ENCODE measurements at regions not wholly inside any gene's neighbourhood (a gene's known extent, or its start where the extent isn't known, plus 50 kb on each side); places are given as distances from the start of the nearest gene placed in this dataset.

GRCh38 chr5:82375488-82376244 lies 97.5 kb upstream of the RPS23 start:
- Histone ChIP-seq H3K9me3 (ENCODE audit: control insufficient read depth, low read length) (no peaks in the 10 kb centered on the region), H3K27ac (ENCODE audit: insufficient read depth, low read depth, low read length, poor library complexity, severe bottlenecking) (no peak overlapping the region), H3K36me3 (ENCODE audit: control insufficient read depth, insufficient read depth, low read length) (no peaks in the 10 kb centered on the region), H3K27me3 (ENCODE audit: control insufficient read depth, insufficient read depth, low read length, poor library complexity, severe bottlenecking) (no peaks in the 10 kb centered on the region), H3K4me3 (ENCODE audit: insufficient read depth, low read depth, low read length) (no peak overlapping the region), H3K4me1 (ENCODE audit: control insufficient read depth, insufficient read depth, low read length) (no peaks in the 10 kb centered on the region)
- 91 to 94% methylated on average over 5 of the region's 5 CpGs for WGBS, 2 experiments

GRCh38 chr5:82374637-82375036 lies 96.5 kb upstream of the RPS23 start:
- no peaks in the 10 kb centered on the region for H3K27me3 ChIP-seq (ENCODE audit: control insufficient read depth, insufficient read depth, low read length, poor library complexity, severe bottlenecking)
- no peaks in the 10 kb centered on the region for H3K9me3 ChIP-seq (ENCODE audit: control insufficient read depth, low read length)
- H3K36me3 ChIP-seq (ENCODE audit: control insufficient read depth, insufficient read depth, low read length): no peaks in the 10 kb centered on the region
- H3K27ac ChIP-seq (ENCODE audit: insufficient read depth, low read depth, low read length, poor library complexity, severe bottlenecking): no peak overlapping the region
- 100% methylated on average over 1 of the region's 1 CpG for WGBS, 2 experiments
- no peaks in the 10 kb centered on the region for H3K4me1 ChIP-seq (ENCODE audit: control insufficient read depth, insufficient read depth, low read length)
- no peak overlapping the region for H3K4me3 ChIP-seq (ENCODE audit: insufficient read depth, low read depth, low read length)

GRCh38 chr5:82367930-82368329 lies 89.8 kb upstream of the RPS23 start:
- no peak overlapping the region for H3K27ac ChIP-seq (ENCODE audit: insufficient read depth, low read depth, low read length, poor library complexity, severe bottlenecking)
- WGBS, 2 experiments: 100% methylated on average over 1 of the region's 1 CpG; no CpG with 5 or more reads in 1 of the 2 experiments
- no peaks in the 10 kb centered on the region for H3K36me3 ChIP-seq (ENCODE audit: control insufficient read depth, insufficient read depth, low read length)
- no peaks in the 10 kb centered on the region for H3K9me3 ChIP-seq (ENCODE audit: control insufficient read depth, low read length)
- H3K27me3 ChIP-seq (ENCODE audit: control insufficient read depth, insufficient read depth, low read length, poor library complexity, severe bottlenecking): no peaks in the 10 kb centered on the region
- no peaks in the 10 kb centered on the region for H3K4me1 ChIP-seq (ENCODE audit: control insufficient read depth, insufficient read depth, low read length)
- H3K4me3 ChIP-seq (ENCODE audit: insufficient read depth, low read depth, low read length): no peak overlapping the region

GRCh38 chr5:82365744-82366228 lies 87.6 kb upstream of the RPS23 start:
- no peak overlapping the region for H3K27ac ChIP-seq (ENCODE audit: insufficient read depth, low read depth, low read length, poor library complexity, severe bottlenecking)
- no peaks in the 10 kb centered on the region for H3K9me3 ChIP-seq (ENCODE audit: control insufficient read depth, low read length)
- H3K4me3 ChIP-seq (ENCODE audit: insufficient read depth, low read depth, low read length): no peak overlapping the region
- 83 to 88% methylated on average over 5 of the region's 5 CpGs for WGBS, 2 experiments
- H3K4me1 ChIP-seq (ENCODE audit: control insufficient read depth, insufficient read depth, low read length): peaks cover 4% of the 10 kb centered on the region
- no peaks in the 10 kb centered on the region for H3K36me3 ChIP-seq (ENCODE audit: control insufficient read depth, insufficient read depth, low read length)
- H3K27me3 ChIP-seq (ENCODE audit: control insufficient read depth, insufficient read depth, low read length, poor library complexity, severe bottlenecking): no peaks in the 10 kb centered on the region

GRCh38 chr5:82365026-82365425 lies 86.9 kb upstream of the RPS23 start:
- no peaks in the 10 kb centered on the region for H3K27me3 ChIP-seq (ENCODE audit: control insufficient read depth, insufficient read depth, low read length, poor library complexity, severe bottlenecking)
- H3K36me3 ChIP-seq (ENCODE audit: control insufficient read depth, insufficient read depth, low read length): no peaks in the 10 kb centered on the region
- no peak overlapping the region for H3K27ac ChIP-seq (ENCODE audit: insufficient read depth, low read depth, low read length, poor library complexity, severe bottlenecking)
- H3K4me1 ChIP-seq (ENCODE audit: control insufficient read depth, insufficient read depth, low read length): peaks cover 11% of the 10 kb centered on the region
- 93 to 96% methylated on average over 4 of the region's 4 CpGs for WGBS, 2 experiments
- no peaks in the 10 kb centered on the region for H3K9me3 ChIP-seq (ENCODE audit: control insufficient read depth, low read length)
- H3K4me3 ChIP-seq (ENCODE audit: insufficient read depth, low read depth, low read length): no peak overlapping the region

- H3K36me3 ChIP-seq (ENCODE audit: control insufficient read depth, insufficient read depth, low read length): no peaks in the 10 kb centered on the region
- H3K27ac ChIP-seq (ENCODE audit: insufficient read depth, low read depth, low read length, poor library complexity, severe bottlenecking): no peak overlapping the region
- H3K4me3 ChIP-seq (ENCODE audit: insufficient read depth, low read depth, low read length): no peak overlapping the region
- H3K27me3 ChIP-seq (ENCODE audit: control insufficient read depth, insufficient read depth, low read length, poor library complexity, severe bottlenecking): no peaks in the 10 kb centered on the region
- peaks cover 17% of the 10 kb centered on the region for H3K4me1 ChIP-seq (ENCODE audit: control insufficient read depth, insufficient read depth, low read length)
- no peaks in the 10 kb centered on the region for H3K9me3 ChIP-seq (ENCODE audit: control insufficient read depth, low read length)
- 75 to 78% methylated on average over 5 of the region's 5 CpGs for WGBS, 2 experiments
These were observed 86.3 kb upstream of the RPS23 start for GRCh38 chr5:82364497-82364896.

- no peaks in the 10 kb centered on the region for H3K9me3 ChIP-seq (ENCODE audit: control insufficient read depth, low read length)
- H3K4me3 ChIP-seq (ENCODE audit: insufficient read depth, low read depth, low read length): no peak overlapping the region
- WGBS, 2 experiments: 90 to 94% methylated on average over 4 of the region's 4 CpGs
- no peaks in the 10 kb centered on the region for H3K27me3 ChIP-seq (ENCODE audit: control insufficient read depth, insufficient read depth, low read length, poor library complexity, severe bottlenecking)
- no peaks in the 10 kb centered on the region for H3K36me3 ChIP-seq (ENCODE audit: control insufficient read depth, insufficient read depth, low read length)
- no peak overlapping the region for H3K27ac ChIP-seq (ENCODE audit: insufficient read depth, low read depth, low read length, poor library complexity, severe bottlenecking)
- peaks cover 24% of the 10 kb centered on the region for H3K4me1 ChIP-seq (ENCODE audit: control insufficient read depth, insufficient read depth, low read length)
These were observed 85.4 kb upstream of the RPS23 start for GRCh38 chr5:82363524-82363923.

GRCh38 chr5:82362636-82363035 lies 84.5 kb upstream of the RPS23 start:
- no peaks in the 10 kb centered on the region for H3K36me3 ChIP-seq (ENCODE audit: control insufficient read depth, insufficient read depth, low read length)
- H3K9me3 ChIP-seq (ENCODE audit: control insufficient read depth, low read length): no peaks in the 10 kb centered on the region
- peaks cover 24% of the 10 kb centered on the region for H3K4me1 ChIP-seq (ENCODE audit: control insufficient read depth, insufficient read depth, low read length)
- H3K27me3 ChIP-seq (ENCODE audit: control insufficient read depth, insufficient read depth, low read length, poor library complexity, severe bottlenecking): no peaks in the 10 kb centered on the region
- no peak overlapping the region for H3K27ac ChIP-seq (ENCODE audit: insufficient read depth, low read depth, low read length, poor library complexity, severe bottlenecking)
- 94 to 95% methylated on average over 6 of the region's 6 CpGs for WGBS, 2 experiments
- H3K4me3 ChIP-seq (ENCODE audit: insufficient read depth, low read depth, low read length): no peak overlapping the region

GRCh38 chr5:82360022-82360421 lies 81.9 kb upstream of the RPS23 start:
- Histone ChIP-seq H3K27me3 (ENCODE audit: control insufficient read depth, insufficient read depth, low read length, poor library complexity, severe bottlenecking) (no peaks in the 10 kb centered on the region), H3K4me1 (ENCODE audit: control insufficient read depth, insufficient read depth, low read length) (peaks cover 24% of the 10 kb centered on the region), H3K36me3 (ENCODE audit: control insufficient read depth, insufficient read depth, low read length) (no peaks in the 10 kb centered on the region), H3K27ac (ENCODE audit: insufficient read depth, low read depth, low read length, poor library complexity, severe bottlenecking) (peak overlapping the region; percentile 33), H3K4me3 (ENCODE audit: insufficient read depth, low read depth, low read length) (no peak overlapping the region), H3K9me3 (ENCODE audit: control insufficient read depth, low read length) (no peaks in the 10 kb centered on the region)
- WGBS, 2 experiments: 32 to 38% methylated on average over 3 of the region's 3 CpGs

DNA sequence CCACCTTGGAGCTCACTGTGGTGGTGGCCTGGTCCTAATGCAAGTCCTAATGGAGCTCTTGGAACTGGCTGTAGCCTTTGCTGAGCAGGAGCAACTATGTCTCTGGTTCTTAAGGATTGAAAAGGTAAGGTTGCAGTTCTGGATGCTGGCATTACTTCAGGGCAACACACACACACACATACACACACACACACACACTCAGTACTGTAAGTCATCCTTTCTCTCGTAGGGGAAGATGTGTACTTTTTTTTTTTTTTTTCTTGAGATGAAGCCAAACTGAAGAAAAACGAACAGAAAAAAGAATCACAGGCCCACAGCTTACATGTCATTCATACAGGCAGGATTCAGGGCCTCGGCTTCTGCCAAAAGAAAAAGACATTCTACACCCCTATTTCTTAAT lies 81.1 kb upstream of the RPS23 start:
- Histone ChIP-seq H3K4me1 (ENCODE audit: control insufficient read depth, insufficient read depth, low read length) (peaks cover 24% of the 10 kb centered on the region), H3K36me3 (ENCODE audit: control insufficient read depth, insufficient read depth, low read length) (no peaks in the 10 kb centered on the region), H3K9me3 (ENCODE audit: control insufficient read depth, low read length) (no peaks in the 10 kb centered on the region), H3K4me3 (ENCODE audit: insufficient read depth, low read depth, low read length) (no peak overlapping the region), H3K27ac (ENCODE audit: insufficient read depth, low read depth, low read length, poor library complexity, severe bottlenecking) (no peak overlapping the region), H3K27me3 (ENCODE audit: control insufficient read depth, insufficient read depth, low read length, poor library complexity, severe bottlenecking) (no peaks in the 10 kb centered on the region)
- 83 to 94% methylated on average over 2 to 3 of the region's 3 CpGs for WGBS, 2 experiments
